Vagina (tissue), 2 donors: ENCODE measurements at regions not wholly inside any gene's neighbourhood (a gene's known extent, or its start where the extent isn't known, plus 50 kb on each side); places are given as distances from the start of the nearest gene placed in this dataset.

Source experiments
- POLR2A ChIP-seq, 2 donors: fragments of 450-650 bp; IDR thresholded peaks; one replicate each; pipeline ENCODE4 v1.6.1; 2017; ENCODE audit warnings: antibody characterized with exemption in 2 of 2, mild to moderate bottlenecking in 2 of 2, moderate library complexity in 2 of 2
- POLR2AphosphoS5 ChIP-seq, 2 donors: sonication (generic); formaldehyde crosslinking; IDR thresholded peaks; one replicate each; pipeline ENCODE4 v1.9.0; 2017; ENCODE audit warnings: antibody characterized with exemption in 2 of 2, mild to moderate bottlenecking in 2 of 2, low read depth in 1 of 2; ENCODE audit not compliant: insufficient read depth in 1 of 2
- TF ChIP-seq, protein P1 (sequence below), 3 experiments: fragments of 450-650 bp in 2 of 3; fragments of 200-600 bp in 1 of 3; sonication (generic) in 1 of 3; IDR thresholded peaks; one replicate each; pipeline ENCODE4 v1.5.1; 2017 to 2019; ENCODE audit warnings: antibody characterized with exemption in 3 of 3, mild to moderate bottlenecking in 2 of 3, moderate library complexity in 2 of 3

- no peak for TF ChIP-seq POLR2A (IDR thresholded peaks at IDR 0.05)
- no peak for TF ChIP-seq POLR2AphosphoS5 (IDR thresholded peaks at IDR 0.05; ENCODE audit: insufficient read depth in 1 of 2, low read depth in 1 of 2)
- TF ChIP-seq, protein P1, sequence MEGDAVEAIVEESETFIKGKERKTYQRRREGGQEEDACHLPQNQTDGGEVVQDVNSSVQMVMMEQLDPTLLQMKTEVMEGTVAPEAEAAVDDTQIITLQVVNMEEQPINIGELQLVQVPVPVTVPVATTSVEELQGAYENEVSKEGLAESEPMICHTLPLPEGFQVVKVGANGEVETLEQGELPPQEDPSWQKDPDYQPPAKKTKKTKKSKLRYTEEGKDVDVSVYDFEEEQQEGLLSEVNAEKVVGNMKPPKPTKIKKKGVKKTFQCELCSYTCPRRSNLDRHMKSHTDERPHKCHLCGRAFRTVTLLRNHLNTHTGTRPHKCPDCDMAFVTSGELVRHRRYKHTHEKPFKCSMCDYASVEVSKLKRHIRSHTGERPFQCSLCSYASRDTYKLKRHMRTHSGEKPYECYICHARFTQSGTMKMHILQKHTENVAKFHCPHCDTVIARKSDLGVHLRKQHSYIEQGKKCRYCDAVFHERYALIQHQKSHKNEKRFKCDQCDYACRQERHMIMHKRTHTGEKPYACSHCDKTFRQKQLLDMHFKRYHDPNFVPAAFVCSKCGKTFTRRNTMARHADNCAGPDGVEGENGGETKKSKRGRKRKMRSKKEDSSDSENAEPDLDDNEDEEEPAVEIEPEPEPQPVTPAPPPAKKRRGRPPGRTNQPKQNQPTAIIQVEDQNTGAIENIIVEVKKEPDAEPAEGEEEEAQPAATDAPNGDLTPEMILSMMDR (IDR thresholded peaks at IDR 0.05), result no peak
Measured at GRCh38 chr7:57646219-57646900, 196.4 kb downstream of the ZNF716 start.
